BLaER1 treated with 17β-estradiol and CSF1 and Interleukin-3, amounts not matched to agents 10 nM and 100 nM (cell line): ENCODE measurements at regions not wholly inside any gene's neighbourhood (a gene's known extent, or its start where the extent isn't known, plus 50 kb on each side); places are given as distances from the start of the nearest gene placed in this dataset.

Experiments used
- H3K27ac ChIP-seq, 11 experiments: shearing (Covaris generic); formaldehyde crosslinking; 2 replicates each; pipeline ENCODE4 v1.8.1; 2022
- H3K27me3 ChIP-seq, 11 experiments: shearing (Covaris generic); formaldehyde crosslinking; 2 replicates each; pipeline ENCODE4 v1.8.1; 2022
- H3K36me3 ChIP-seq, 11 experiments: shearing (Covaris generic); formaldehyde crosslinking; 2 replicates each; pipeline ENCODE4 v1.8.1; 2022
- H3K4me1 ChIP-seq, 10 experiments: shearing (Covaris generic); formaldehyde crosslinking; 2 replicates each; pipeline ENCODE4 v1.8.1; 2022
- H3K4me2 ChIP-seq, 11 experiments: shearing (Covaris generic); formaldehyde crosslinking; 2 replicates each; pipeline ENCODE4 v1.8.1; 2022
- H3K4me3 ChIP-seq, 10 experiments: shearing (Covaris generic); formaldehyde crosslinking; 2 replicates each; pipeline ENCODE4 v1.8.1; 2022
- H3K9ac ChIP-seq, 11 experiments: shearing (Covaris generic); formaldehyde crosslinking; 2 replicates each; pipeline ENCODE4 v1.8.1; 2022
- H3K9me3 ChIP-seq, 11 experiments: shearing (Covaris generic); formaldehyde crosslinking; replicated peaks in 1 of 11; 2 replicates each; pipeline ENCODE4 v1.8.1; 2022
- H4K20me1 ChIP-seq, 11 experiments: shearing (Covaris generic); formaldehyde crosslinking; 2 replicates each; pipeline ENCODE4 v1.8.1; 2022
- Cebpa-rat ChIP-seq, 11 experiments: shearing (Covaris generic); IDR thresholded peaks; 2 replicates each; pipeline ENCODE4 v1.8.1; 2022

DNA sequence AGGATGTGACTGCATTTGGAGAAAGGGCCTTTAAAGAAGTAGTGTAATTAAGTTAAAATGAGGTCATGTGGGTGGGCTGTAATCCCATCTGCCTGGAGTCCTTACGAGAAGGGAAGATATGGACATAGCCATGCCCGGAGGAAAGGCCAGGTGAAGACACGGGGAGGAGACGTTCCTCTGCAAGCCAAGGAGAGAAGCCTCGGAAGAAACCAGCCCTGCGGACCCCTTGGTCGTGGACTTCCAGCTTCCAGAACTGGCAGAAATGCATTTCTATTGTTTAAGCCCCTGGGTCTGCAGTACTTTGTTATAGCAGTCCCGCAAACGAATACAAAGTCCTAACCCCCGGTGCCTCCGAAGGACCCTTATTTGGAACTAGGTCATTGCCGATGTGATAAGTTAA, 87.6 kb upstream of the TAF1B start:
- no peak overlapping the region for H3K4me3 ChIP-seq
- no peaks in the 10 kb centered on the region for H4K20me1 ChIP-seq
- no peak for TF ChIP-seq Cebpa-rat (IDR thresholded peaks at IDR 0.05)
- peak overlapping the region in 4 of 11 experiments; percentile 47 to 67 (median 58); a peak in 6 of 22 replicates for H3K27ac ChIP-seq
- peaks cover 63 to 100% (median 98%) of the 10 kb centered on the region in 10 experiments for H3K4me1 ChIP-seq
- peak overlapping the region; percentile 54 to 92 (median 86); a peak in 18 of 22 replicates for H3K4me2 ChIP-seq
- H3K36me3 ChIP-seq: no peaks in the 10 kb centered on the region
- peaks cover 0 to 27% (median 0%) of the 10 kb centered on the region in 11 experiments; a peak in 4 of 22 replicates for H3K27me3 ChIP-seq
- H3K9ac ChIP-seq: peak overlapping the region in 4 of 11 experiments; percentile 28 to 59 (median 38); a peak in 3 of 22 replicates
- no peaks in the 10 kb centered on the region for H3K9me3 ChIP-seq

DNA sequence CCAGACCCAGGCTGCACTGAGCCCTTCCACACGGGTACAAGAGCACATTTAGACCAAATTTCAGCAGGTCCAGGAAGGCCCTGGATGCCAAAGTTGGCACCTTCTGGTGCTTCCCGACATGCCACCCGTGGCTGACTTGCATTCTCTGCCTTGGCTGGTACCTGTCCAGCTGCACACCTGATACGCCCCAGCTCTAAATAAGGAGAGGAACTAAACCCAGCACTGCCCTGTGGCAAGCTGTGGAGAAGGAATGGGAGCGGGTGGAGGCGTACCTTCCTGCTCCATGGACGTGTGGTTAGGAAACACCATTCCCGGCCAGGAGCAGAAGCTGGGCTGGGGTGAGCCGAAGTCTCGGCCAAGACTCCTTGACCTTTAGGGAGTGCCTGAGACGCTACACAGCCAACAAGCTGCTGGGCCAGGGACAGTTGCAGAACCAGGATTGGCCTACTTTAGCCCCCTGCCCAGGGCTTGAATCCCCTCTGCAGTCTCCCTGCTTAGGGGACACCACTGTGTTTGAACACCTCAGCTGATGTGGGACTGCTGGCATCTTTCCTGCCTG, 86.5 kb upstream of the TAF1B start:
- peak overlapping the region; percentile 53 to 92 (median 87) for H3K4me2 ChIP-seq
- H3K9me3 ChIP-seq: no peaks in the 10 kb centered on the region
- TF ChIP-seq Cebpa-rat (IDR thresholded peaks at IDR 0.05): no peak
- peaks cover 0 to 27% (median 0%) of the 10 kb centered on the region in 11 experiments; a peak in 4 of 22 replicates for H3K27me3 ChIP-seq
- no peaks in the 10 kb centered on the region for H3K36me3 ChIP-seq
- H3K4me1 ChIP-seq: peaks cover 72 to 100% (median 100%) of the 10 kb centered on the region in 10 experiments
- 0 out of 22 replicates have a peak overlapping the region, but pooled peaks of 1 of the 11 experiments have one; percentile 67 for H3K27ac ChIP-seq
- no peak overlapping the region for H3K4me3 ChIP-seq
- no peaks in the 10 kb centered on the region for H4K20me1 ChIP-seq
- peak overlapping the region in 1 of 11 experiments; percentile 26; a peak in 2 of 22 replicates for H3K9ac ChIP-seq

DNA sequence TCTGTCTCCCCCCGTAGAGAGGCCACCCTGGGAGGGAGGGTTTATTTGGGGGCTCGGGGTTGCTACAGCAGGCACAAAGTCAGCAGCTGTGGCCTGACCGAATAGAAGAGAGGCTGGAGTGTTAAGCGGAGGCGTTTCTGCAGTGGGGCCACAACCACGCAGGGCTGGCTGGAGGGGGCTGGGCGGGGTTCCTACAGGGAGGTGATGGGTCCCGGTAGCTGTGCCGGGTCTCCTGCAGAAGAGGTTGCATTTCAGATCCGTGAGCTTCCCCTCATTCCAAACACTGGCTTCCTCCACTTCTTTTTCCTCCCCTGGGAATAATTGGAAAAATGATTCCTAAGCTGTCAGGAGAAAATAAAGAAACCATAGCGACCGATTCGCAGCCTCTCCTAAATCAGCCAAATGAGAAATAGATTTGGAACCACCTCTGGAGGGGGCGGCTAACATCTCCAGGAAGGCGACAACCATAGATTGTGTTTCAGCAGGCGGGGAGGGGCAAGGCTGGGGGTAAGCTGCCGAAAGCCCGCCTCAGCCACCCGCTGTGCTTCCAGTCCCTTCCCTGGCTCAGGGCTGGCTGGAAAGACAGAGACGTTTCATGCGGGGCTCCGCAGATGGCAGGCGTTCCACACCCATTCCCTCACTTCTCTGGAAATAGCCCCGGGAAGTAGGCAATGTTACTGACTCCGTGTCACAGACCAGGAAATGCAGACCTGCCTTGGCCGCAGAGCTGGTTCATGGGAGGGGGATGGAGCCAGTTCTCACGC, 85.6 kb upstream of the TAF1B start:
- H3K9me3 ChIP-seq: no peaks in the 10 kb centered on the region
- peak overlapping the region in 6 of 11 experiments; percentile 15 to 39 (median 25); a peak in 8 of 22 replicates for H3K9ac ChIP-seq
- H3K4me3 ChIP-seq: peak overlapping the region in 2 of 10 experiments; percentile 24 to 39; a peak in 4 of 20 replicates
- peaks cover 0 to 27% (median 0%) of the 10 kb centered on the region in 11 experiments; a peak in 4 of 22 replicates for H3K27me3 ChIP-seq
- peak overlapping the region; percentile 53 to 92 (median 87) for H3K4me2 ChIP-seq
- peaks cover 66 to 100% (median 100%) of the 10 kb centered on the region in 10 experiments for H3K4me1 ChIP-seq
- H3K27ac ChIP-seq: peak overlapping the region in 6 of 11 experiments; percentile 0 to 41 (median 14); a peak in 6 of 22 replicates
- H3K36me3 ChIP-seq: no peaks in the 10 kb centered on the region
- TF ChIP-seq Cebpa-rat (IDR thresholded peaks at IDR 0.05): no peak
- no peaks in the 10 kb centered on the region for H4K20me1 ChIP-seq

DNA sequence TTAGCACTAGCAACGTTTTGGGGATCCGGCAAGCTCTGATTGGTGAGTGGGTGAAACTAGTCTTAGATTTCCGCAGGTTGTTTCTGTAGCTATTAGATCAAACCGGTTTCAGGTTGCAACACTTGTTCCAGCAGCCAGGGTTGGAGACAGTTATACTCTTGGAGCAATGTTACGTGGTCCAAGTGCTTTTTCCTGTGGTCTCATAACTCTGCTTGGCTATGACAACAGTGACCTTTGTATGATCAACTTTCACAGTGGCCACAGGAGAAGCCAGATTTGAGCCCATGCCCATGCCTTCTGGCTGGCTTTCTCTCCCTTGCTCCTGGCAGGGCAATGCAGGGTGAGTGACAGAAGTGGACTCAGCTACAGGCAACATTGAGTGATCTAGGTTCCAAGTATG, 84.5 kb upstream of the TAF1B start:
- TF ChIP-seq Cebpa-rat (IDR thresholded peaks at IDR 0.05): no peak
- Histone ChIP-seq H3K9ac (no peak overlapping the region), H3K9me3 (no peaks in the 10 kb centered on the region), H3K4me1 (peaks cover 59 to 100% (median 100%) of the 10 kb centered on the region in 10 experiments), H4K20me1 (no peaks in the 10 kb centered on the region), H3K36me3 (no peaks in the 10 kb centered on the region), H3K4me2 (peak overlapping the region; percentile 2 to 92 (median 87); a peak in 19 of 22 replicates), H3K4me3 (no peak overlapping the region), H3K27ac (no peak overlapping the region), H3K27me3 (peaks cover 0 to 27% (median 0%) of the 10 kb centered on the region in 11 experiments; a peak in 4 of 22 replicates)

DNA sequence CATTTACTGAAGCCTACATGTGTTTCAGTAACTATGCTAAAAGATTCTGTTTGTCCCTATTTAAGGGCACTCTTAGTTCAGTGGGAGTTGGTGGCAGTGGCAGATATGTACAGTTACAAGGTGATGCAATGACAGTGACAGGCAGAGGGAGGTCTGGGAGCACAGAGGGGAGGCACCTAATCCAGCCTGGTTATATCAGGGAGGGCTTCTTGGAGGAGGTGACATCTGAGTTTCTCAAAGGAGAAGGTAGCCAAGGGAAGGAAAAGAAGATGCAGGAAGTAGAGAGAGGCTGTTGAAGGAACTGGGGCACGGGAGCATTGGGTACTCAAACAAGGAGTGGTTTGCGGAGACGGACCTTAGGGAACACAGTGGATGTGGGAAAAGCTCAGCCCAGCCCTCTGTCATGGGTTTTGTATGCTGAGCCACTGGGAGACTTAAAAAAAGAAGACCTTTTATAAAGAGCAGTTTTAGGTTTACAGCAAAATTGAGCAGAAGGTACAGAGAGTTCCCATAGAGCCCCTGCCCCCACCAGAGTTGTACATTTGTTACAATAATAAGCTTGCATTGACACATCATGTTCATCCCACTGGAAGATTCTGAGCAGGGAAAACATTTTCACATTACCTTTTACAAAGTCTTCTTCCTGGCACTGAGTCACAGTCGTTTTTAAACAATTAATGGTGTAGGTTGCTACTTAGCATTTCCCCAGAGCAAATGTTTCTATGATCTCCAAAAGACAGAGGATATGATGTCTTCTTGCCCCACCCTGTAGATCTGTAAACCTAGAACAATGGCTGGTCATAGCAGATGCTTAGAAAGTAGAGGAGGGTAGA, 83.0 kb upstream of the TAF1B start:
- no peak overlapping the region; a peak in 1 of 20 replicates for H3K4me3 ChIP-seq
- no peaks in the 10 kb centered on the region for H3K36me3 ChIP-seq
- H3K4me2 ChIP-seq: peak overlapping the region; percentile 27 to 92 (median 87)
- H3K27ac ChIP-seq: peak overlapping the region in 9 of 11 experiments; percentile 6 to 72 (median 60); a peak in 17 of 22 replicates
- H3K27me3 ChIP-seq: peaks cover 0 to 18% (median 0%) of the 10 kb centered on the region in 11 experiments; a peak in 4 of 22 replicates
- peak in 2 of 11 experiments; percentile 12 to 22; a peak in 1 of 22 replicates for TF ChIP-seq Cebpa-rat (IDR thresholded peaks at IDR 0.05)
- H3K9ac ChIP-seq: peak overlapping the region in 7 of 11 experiments; percentile 8 to 44 (median 26); a peak in 6 of 22 replicates
- no peaks in the 10 kb centered on the region for H3K9me3 ChIP-seq
- peaks cover 59 to 100% (median 100%) of the 10 kb centered on the region in 10 experiments for H3K4me1 ChIP-seq
- no peaks in the 10 kb centered on the region for H4K20me1 ChIP-seq

DNA sequence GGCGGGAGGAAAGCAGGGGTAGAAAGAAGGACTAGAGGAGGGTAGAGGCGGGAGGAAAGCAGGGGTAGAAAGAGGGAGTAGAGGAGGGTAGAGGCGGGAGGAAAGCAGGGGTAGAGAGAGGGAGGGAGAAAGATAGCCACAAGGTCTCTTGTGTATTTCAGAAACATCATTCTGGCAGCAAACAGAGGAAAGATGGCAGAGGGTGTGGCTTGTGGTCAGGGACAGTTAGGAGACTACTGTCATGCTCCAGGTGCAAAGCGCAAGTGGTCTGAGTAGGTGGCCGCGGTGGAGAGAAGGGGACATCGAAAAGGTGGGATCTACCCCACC, 82.4 kb upstream of the TAF1B start:
- H3K4me3 ChIP-seq: no peak overlapping the region
- peak overlapping the region; percentile 27 to 92 (median 87) for H3K4me2 ChIP-seq
- H3K27me3 ChIP-seq: peaks cover 0 to 17% (median 0%) of the 10 kb centered on the region in 11 experiments; a peak in 4 of 22 replicates
- TF ChIP-seq Cebpa-rat (IDR thresholded peaks at IDR 0.05): no peak
- H3K36me3 ChIP-seq: no peaks in the 10 kb centered on the region
- peaks cover 63 to 100% (median 100%) of the 10 kb centered on the region in 10 experiments for H3K4me1 ChIP-seq
- H3K9me3 ChIP-seq: no peaks in the 10 kb centered on the region
- no peaks in the 10 kb centered on the region for H4K20me1 ChIP-seq
- peak overlapping the region in 7 of 11 experiments; percentile 0 to 52 (median 33); a peak in 6 of 22 replicates for H3K9ac ChIP-seq
- peak overlapping the region in 9 of 11 experiments; percentile 6 to 72 (median 60); a peak in 17 of 22 replicates for H3K27ac ChIP-seq

DNA sequence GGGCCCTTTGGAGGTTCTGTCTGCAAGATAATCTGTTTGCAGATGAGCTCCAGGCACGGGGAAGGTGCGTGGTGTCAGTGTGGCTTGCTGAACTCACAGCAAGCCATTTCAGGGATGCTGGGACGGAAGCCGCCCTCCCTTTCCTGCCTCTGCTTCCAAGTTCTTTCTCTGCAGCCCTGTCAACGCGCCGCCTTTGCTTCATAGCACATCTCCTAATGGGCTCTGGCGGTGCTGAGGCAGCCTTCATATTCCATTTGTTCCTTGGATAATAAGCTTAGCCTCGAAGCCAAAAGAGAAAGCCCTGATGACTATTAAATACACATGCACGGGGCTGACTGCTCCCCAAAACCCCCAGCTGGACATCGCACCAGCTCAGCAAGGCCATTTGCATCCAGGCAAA, 81.7 kb upstream of the TAF1B start:
- Histone ChIP-seq H4K20me1 (no peaks in the 10 kb centered on the region), H3K4me2 (peak overlapping the region; percentile 19 to 92 (median 87); a peak in 19 of 22 replicates), H3K4me1 (peaks cover 70 to 100% (median 100%) of the 10 kb centered on the region in 10 experiments), H3K27ac (peak overlapping the region in 8 of 11 experiments; percentile 45 to 72 (median 62); a peak in 14 of 22 replicates), H3K4me3 (no peak overlapping the region), H3K27me3 (peaks cover 0 to 17% (median 0%) of the 10 kb centered on the region in 11 experiments; a peak in 4 of 22 replicates), H3K36me3 (no peaks in the 10 kb centered on the region), H3K9me3 (no peaks in the 10 kb centered on the region), H3K9ac (peak overlapping the region in 7 of 11 experiments; percentile 0 to 52 (median 26); a peak in 5 of 22 replicates)
- no peak for TF ChIP-seq Cebpa-rat (IDR thresholded peaks at IDR 0.05)

DNA sequence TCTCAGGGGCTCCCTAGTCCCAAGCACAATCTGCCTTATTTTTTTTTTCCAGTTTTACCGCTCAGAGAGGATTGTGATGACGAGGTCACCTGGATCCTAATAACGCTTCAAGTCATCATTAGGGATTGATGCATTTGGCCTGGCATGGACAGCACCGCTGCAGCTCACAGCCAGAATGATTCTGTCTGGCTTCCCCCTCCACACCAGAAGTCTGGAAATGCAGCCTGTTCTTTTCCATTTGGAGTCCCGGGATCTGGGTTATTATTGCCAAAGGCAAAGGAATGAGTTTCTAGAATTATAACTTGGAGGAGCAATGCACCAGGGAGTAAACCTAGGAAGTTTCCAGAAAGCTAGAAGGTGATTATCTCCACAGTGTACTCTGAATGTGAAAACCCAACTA, 81.1 kb upstream of the TAF1B start:
- Histone ChIP-seq H3K9me3 (no peaks in the 10 kb centered on the region), H3K27ac (no peak overlapping the region; a peak in 1 of 22 replicates), H3K4me1 (peaks cover 72 to 100% (median 100%) of the 10 kb centered on the region in 10 experiments), H3K4me3 (no peak overlapping the region), H3K27me3 (peaks cover 0 to 14% (median 0%) of the 10 kb centered on the region in 11 experiments; a peak in 4 of 22 replicates), H4K20me1 (no peaks in the 10 kb centered on the region), H3K9ac (no peak overlapping the region), H3K36me3 (no peaks in the 10 kb centered on the region), H3K4me2 (peak overlapping the region in 9 of 11 experiments; percentile 70 to 92 (median 88); a peak in 19 of 22 replicates)
- TF ChIP-seq Cebpa-rat (IDR thresholded peaks at IDR 0.05): no peak
